K562 (cell line): ENCODE measurements at regions not wholly inside any gene's neighbourhood (a gene's known extent, or its start where the extent isn't known, plus 50 kb on each side); places are given as distances from the start of the nearest gene placed in this dataset.

Experiments used
- ATAC-seq: fragments of 200-7000 bp; cut with Tn5 transposase; 3 replicates; pipeline ENCODE4 v1.9.1; 2020; ENCODE audit warnings: moderate library complexity
- BruUV-seq: library from RNA; stranded (reverse); fragments of 400-500 nt; replicated peaks from 2 replicates; lab custom pipeline; 2021; lab: Mats Ljungman, UMichigan
- CTCF ChIA-PET: fragments of 300-600 bp; formaldehyde crosslinking; extraction: SDS; loops from one replicate; lab custom pipeline; 2021; ENCODE audit warnings: low intra/inter-chr PET ratio; lab: Yijun Ruan, JAX
- POLR2A ChIA-PET: fragments of 300-600, 350-650 bp; sonication (Branson Sonifier 250); formaldehyde crosslinking; extraction: SDS; loops from one replicate; lab custom pipeline; 2021; ENCODE audit warnings: antibody characterized with exemption, inconsistent platforms; lab: Yijun Ruan, JAX
- DNase-seq, 4 experiments: peaks; one replicate each; pipeline versions ENCODE4 v3.0.0 to v3.0.0-alpha.2; 2011 to 2018; ENCODE audit warnings: low spot score in 3 of 4, mixed read lengths in 3 of 4; ENCODE audit errors: extremely low read depth in 1 of 4
- FAIRE-seq: peaks from 2 replicates; lab custom pipeline; 2011; peaks lifted over from hg19 to GRCh38; lab: Jason Lieb, UNC
- H2AFZ ChIP-seq: 2 replicates; pipeline ENCODE4 v1.6.0; 2011; ENCODE audit warnings: low read depth, low read length, control low read depth, inconsistent platforms
- H3K27ac ChIP-seq: fragments of 200-600 bp; 3 replicates; pipeline ENCODE4 v1.8.0; 2011; ENCODE audit warnings: low read depth, mild to moderate bottlenecking, control low read depth, inconsistent platforms, low read length, moderate library complexity, mixed read lengths; ENCODE audit errors: extremely low read depth
- H3K27me3 ChIP-seq, 2 experiments: fragments of 300-600 bp in 1 of 2; 2 replicates in 1 of 2; 3 replicates in 1 of 2; pipeline versions ENCODE4 v1.6.0 to v1.8.0; 2011; ENCODE audit warnings: inconsistent platforms in 2 of 2, low read length in 2 of 2, mild to moderate bottlenecking in 1 of 2, mixed read lengths in 1 of 2, moderate library complexity in 1 of 2; ENCODE audit not compliant: control insufficient read depth in 2 of 2, insufficient read depth in 2 of 2
- H3K36me3 ChIP-seq: fragments of 300-600 bp; 3 replicates; pipeline ENCODE4 v1.8.0; 2011; ENCODE audit warnings: mild to moderate bottlenecking, low read length, inconsistent platforms; ENCODE audit not compliant: control insufficient read depth, insufficient read depth
- H3K4me1 ChIP-seq, 2 experiments: fragments of 200-600 bp in 1 of 2; replicated peaks in 1 of 2; 2 replicates in 1 of 2; 3 replicates in 1 of 2; pipeline versions ENCODE4 v1.5.1 to v1.8.0; 2011; ENCODE audit warnings: inconsistent platforms in 2 of 2, low read length in 2 of 2, mild to moderate bottlenecking in 1 of 2, mixed read lengths in 1 of 2, moderate library complexity in 1 of 2; ENCODE audit not compliant: control insufficient read depth in 2 of 2, insufficient read depth in 2 of 2
- H3K4me2 ChIP-seq: 2 replicates; pipeline ENCODE4 v1.6.1; 2011; ENCODE audit warnings: low read length, control low read depth, inconsistent platforms, mixed read lengths; ENCODE audit not compliant: insufficient read depth
- H3K4me3 ChIP-seq: fragments of 200-600 bp; sonication (generic), shearing (Covaris generic); 2 replicates; pipeline ENCODE4 v1.5.1; 2016; ENCODE audit warnings: control low read depth, inconsistent platforms
- H3K79me2 ChIP-seq: fragments of 200-600 bp; 3 replicates; pipeline ENCODE4 v1.8.0; 2011; ENCODE audit warnings: low read length, inconsistent platforms; ENCODE audit not compliant: control insufficient read depth, insufficient read depth
- H3K9ac ChIP-seq, 2 experiments: 2 replicates each; pipeline versions ENCODE4 v1.6.0 to v1.6.1; 2011; ENCODE audit warnings: low read depth in 2 of 2, low read length in 2 of 2, control low read depth in 1 of 2, inconsistent platforms in 1 of 2, mild to moderate bottlenecking in 1 of 2, mixed read lengths in 1 of 2; ENCODE audit not compliant: insufficient read depth in 1 of 2
- H3K9me1 ChIP-seq: one replicate; pipeline ENCODE4 v1.6.0; 2011; ENCODE audit warnings: inconsistent platforms, mild to moderate bottlenecking, low read length, moderate library complexity; ENCODE audit not compliant: control insufficient read depth, insufficient read depth
- H3K9me3 ChIP-seq: replicated peaks from 2 replicates; pipeline ENCODE4 v1.5.1; 2011; ENCODE audit warnings: low read depth, low read length, inconsistent platforms; ENCODE audit not compliant: control insufficient read depth, insufficient read depth
- H4K20me1 ChIP-seq: replicated peaks from 2 replicates; pipeline ENCODE4 v1.6.1; 2011; ENCODE audit warnings: low read length, inconsistent platforms, mixed read lengths; ENCODE audit not compliant: control insufficient read depth, insufficient read depth
- ATF6 ChIP-seq: sonication (generic); formaldehyde crosslinking; IDR thresholded peaks from 2 replicates; pipeline ENCODE4 v1.4.0; 2020; ENCODE audit warnings: mild to moderate bottlenecking, missing genetic modification reagents
- CEBPB ChIP-seq: fragments of 450-650 bp; IDR thresholded peaks from 2 replicates; pipeline ENCODE4 v1.6.1; 2016; ENCODE audit warnings: missing genetic modification characterization, missing compliant biosample characterization
- GMEB1 ChIP-seq: fragments of 250-450 bp; sonication (Bioruptor Pico); IDR thresholded peaks from 2 replicates; pipeline ENCODE4 v1.4.0; 2020; ENCODE audit warnings: mild to moderate bottlenecking
- LCOR ChIP-seq: sonication (generic); formaldehyde crosslinking; IDR thresholded peaks from 2 replicates; pipeline ENCODE4 v1.8.0; 2022; ENCODE audit warnings: mild to moderate bottlenecking, missing genetic modification reagents
- NR2C1 ChIP-seq, 2 experiments: fragments of 450-650 bp; IDR thresholded peaks; 2 replicates each; pipeline ENCODE4 v1.6.1; 2017; ENCODE audit warnings: mild to moderate bottlenecking in 2 of 2, antibody characterized with exemption in 1 of 2, inconsistent platforms in 1 of 2, missing compliant biosample characterization in 1 of 2, missing genetic modification characterization in 1 of 2
- NRF1 ChIP-seq, 2 experiments: fragments of 450-650 bp; IDR thresholded peaks in 1 of 2; conservative IDR thresholded peaks in 1 of 2; 2 replicates each; pipeline ENCODE4 v1.6.1; 2014; ENCODE audit warnings: mild to moderate bottlenecking in 2 of 2
- SNAPC5 ChIP-seq: fragments of 250-450 bp; sonication (Bioruptor Pico); IDR thresholded peaks from 2 replicates; pipeline ENCODE4 v1.8.0; 2021; ENCODE audit warnings: moderate library complexity, mild to moderate bottlenecking, inconsistent platforms
- SOX6 ChIP-seq: fragments of 450-650 bp; IDR thresholded peaks from 2 replicates; pipeline ENCODE4 v1.6.1; 2014; ENCODE audit warnings: mild to moderate bottlenecking
- ZC3H4 ChIP-seq: sonication (generic); formaldehyde crosslinking; IDR thresholded peaks from 2 replicates; pipeline ENCODE4 v1.9.0; 2021; ENCODE audit warnings: missing genetic modification reagents, borderline replicate concordance
- ZNF511 ChIP-seq: sonication (generic); formaldehyde crosslinking; IDR thresholded peaks from 2 replicates; pipeline ENCODE4 v1.8.0; 2022; ENCODE audit warnings: mild to moderate bottlenecking, missing genetic modification reagents
- WGBS: fragments of 100-300 bp; shearing (Covaris generic); methylation state at CpG from one replicate; pipeline ENCODE4 v1.1.6; 2016; ENCODE audit warnings: low coverage, mixed read lengths; ENCODE audit not compliant: insufficient coverage; ENCODE audit errors: missing lambda C conversion rate; 5-methylcytosine and 5-hydroxymethylcytosine counted together
- in situ Hi-C: fragments of 300-500 bp; cut with MboI; formaldehyde crosslinking; loops from 4 replicates; pipeline ENCODE4 v1.15.0; 2018; ENCODE audit warnings: inconsistent platforms, mixed read lengths
- intact Hi-C: fragments of 100-400 bp; cut with micrococcal nuclease; formaldehyde crosslinking; loops from 2 replicates; pipeline ENCODE4 v1.14.2; 2022

- TF ChIP-seq SNAPC5 (CRISPR knock-in tag) (no peak), GMEB1 (CRISPR knock-in tag) (no peak), ATF6 (CRISPR knock-in tag) (no peak), ZNF511 (no peak), ZC3H4 (CRISPR knock-in tag) (no peak), SOX6 (no peak)
These were observed 223.6 kb downstream of the PCDH10 start (continued) for GRCh38 chr4:133372699-133373098.

GRCh38 chr4:133355633-133356032, 206.5 kb downstream of the PCDH10 start:
- H3K4me2 ChIP-seq, result no peak overlapping the region; the same call in 1 of the 2 replicates
- ATAC-seq, result peak; percentile 51; the same call in 2 of the 3 replicates
- FAIRE-seq, result no peak
- DNase-seq, result peak in 1 of 4 experiments; percentile 41
- no TSS peak for BruUV-seq
- no peaks in the 10 kb centered on the region for H3K27me3 ChIP-seq
- intact Hi-C loops (no loop called here), in situ Hi-C loops (no loop called here)
- H3K79me2 ChIP-seq, result no peaks in the 10 kb centered on the region
- H3K9me3 ChIP-seq, result no peaks in the 10 kb centered on the region
- no peaks in the 10 kb centered on the region for H3K4me1 ChIP-seq
- H3K27ac ChIP-seq, result no peak overlapping the region
- H3K36me3 ChIP-seq, result no peaks in the 10 kb centered on the region
- H3K4me3 ChIP-seq, result no peak overlapping the region
- no peaks in the 10 kb centered on the region for H4K20me1 ChIP-seq
- POLR2A ChIA-PET, result interaction anchor here (1.5 kb wide), 1 partner anchor 8 kb away, joined by 5 read pairs; no protein-coding TSS in a partner anchor
- CTCF ChIA-PET, result no interaction called here
- no peak overlapping the region for H2AFZ ChIP-seq
- 7% methylated on average over 3 of the region's 3 CpGs for WGBS
- no peak overlapping the region for H3K9ac ChIP-seq
- no peaks in the 10 kb centered on the region for H3K9me1 ChIP-seq
- TF ChIP-seq NR2C1 (IDR thresholded peaks at IDR 0.05) (no peak), NR2C1 (tag; IDR thresholded peaks at IDR 0.05) (0 out of 2 replicates have a peak, but pooled peaks have one; percentile 29), CEBPB (peak; percentile 73), NRF1 (conservative IDR thresholded peaks at IDR 0.05 in 1 of 2, IDR thresholded peaks at IDR 0.05 in 1 of 2) (0 out of 4 replicates have a peak, but pooled peaks of 1 of the 2 experiments have one; percentile 18), LCOR (CRISPR knock-in tag) (no peak)
